Mesenchymal stem cell (in vitro differentiated cells and primary cell): ENCODE measurements at regions not wholly inside any gene's neighbourhood (a gene's known extent, or its start where the extent isn't known, plus 50 kb on each side); places are given as distances from the start of the nearest gene placed in this dataset.

ENCODE experiments used
- DNase-seq: peaks from one replicate; pipeline ENCODE4 v3.0.0-alpha.2; 2013
- H2AFZ ChIP-seq: one replicate; pipeline ENCODE4 v1.6.1; 2013; ENCODE audit warnings: low read depth, mild to moderate bottlenecking, control low read depth, inconsistent platforms, low read length, moderate library complexity
- H2AK5ac ChIP-seq: 2 replicates; pipeline ENCODE4 v1.6.1; 2013; ENCODE audit warnings: low read length, moderate library complexity, mild to moderate bottlenecking, inconsistent platforms; ENCODE audit not compliant: severe bottlenecking
- H2BK120ac ChIP-seq: one replicate; pipeline ENCODE4 v1.6.1; 2013; ENCODE audit warnings: low read depth, mild to moderate bottlenecking, inconsistent platforms, low read length, moderate library complexity
- H2BK12ac ChIP-seq, 2 experiments: one replicate each; pipeline ENCODE4 v1.6.1; 2013; ENCODE audit warnings: inconsistent platforms in 2 of 2, low read length in 2 of 2, mild to moderate bottlenecking in 2 of 2, moderate library complexity in 2 of 2, control low read depth in 1 of 2
- H2BK15ac ChIP-seq: one replicate; pipeline ENCODE4 v1.6.1; 2013; ENCODE audit warnings: mild to moderate bottlenecking, low read depth, inconsistent platforms; ENCODE audit not compliant: poor library complexity, severe bottlenecking
- H2BK5ac ChIP-seq: 2 replicates; pipeline ENCODE4 v1.6.1; 2013; ENCODE audit warnings: low read depth, mild to moderate bottlenecking, low read length, control low read depth, inconsistent platforms; ENCODE audit not compliant: poor library complexity, severe bottlenecking
- H3K14ac ChIP-seq, 2 experiments: one replicate each; pipeline ENCODE4 v1.6.1; 2013; ENCODE audit warnings: inconsistent platforms in 2 of 2, low read length in 2 of 2, control low read depth in 1 of 2, mild to moderate bottlenecking in 1 of 2, moderate library complexity in 1 of 2
- H3K18ac ChIP-seq, 2 experiments: one replicate each; pipeline ENCODE4 v1.6.1; 2013; ENCODE audit warnings: inconsistent platforms in 2 of 2, low read length in 2 of 2, control low read depth in 1 of 2, low read depth in 1 of 2, mild to moderate bottlenecking in 1 of 2
- H3K23ac ChIP-seq, 2 experiments: one replicate each; pipeline ENCODE4 v1.6.1; 2013; ENCODE audit warnings: inconsistent platforms in 2 of 2, low read length in 2 of 2, mild to moderate bottlenecking in 2 of 2, moderate library complexity in 2 of 2, control low read depth in 1 of 2
- H3K27ac ChIP-seq: 2 replicates; pipeline ENCODE4 v1.5.1; 2013; ENCODE audit warnings: mild to moderate bottlenecking, moderate library complexity, low read length, control low read depth, inconsistent platforms; ENCODE audit not compliant: poor library complexity, severe bottlenecking
- H3K27me3 ChIP-seq, 2 experiments: 2 replicates each; pipeline versions ENCODE4 v1.6.1 to v1.7.0; 2013; ENCODE audit warnings: low read length in 2 of 2, mild to moderate bottlenecking in 2 of 2, moderate library complexity in 2 of 2, control low read depth in 1 of 2, inconsistent platforms in 1 of 2; ENCODE audit not compliant: control insufficient read depth in 1 of 2, insufficient read depth in 1 of 2
- H3K36me3 ChIP-seq, 2 experiments: 2 replicates each; pipeline versions ENCODE4 v1.6.1 to v1.7.0; 2013; ENCODE audit warnings: low read length in 2 of 2, control low read depth in 1 of 2, inconsistent platforms in 1 of 2, low read depth in 1 of 2, mild to moderate bottlenecking in 1 of 2; ENCODE audit not compliant: insufficient read depth in 2 of 2, control insufficient read depth in 1 of 2
- H3K4ac ChIP-seq, 2 experiments: one replicate each; pipeline ENCODE4 v1.6.1; 2013; ENCODE audit warnings: inconsistent platforms in 2 of 2, low read length in 2 of 2, mild to moderate bottlenecking in 2 of 2, moderate library complexity in 2 of 2, control low read depth in 1 of 2, low read depth in 1 of 2
- H3K4me1 ChIP-seq: 2 replicates; pipeline ENCODE4 v1.6.1; 2013; ENCODE audit warnings: low read depth, low read length, control low read depth; ENCODE audit not compliant: control insufficient read depth, insufficient read depth
- H3K4me2 ChIP-seq: 2 replicates; pipeline ENCODE4 v1.6.1; 2013; ENCODE audit warnings: low read length, mild to moderate bottlenecking, inconsistent platforms; ENCODE audit not compliant: poor library complexity, severe bottlenecking
- H3K4me3 ChIP-seq, 2 experiments: 2 replicates each; pipeline versions ENCODE4 v1.5.1 to v1.7.0; 2013; ENCODE audit warnings: low read length in 2 of 2, mild to moderate bottlenecking in 2 of 2, control low read depth in 1 of 2, low read depth in 1 of 2; ENCODE audit not compliant: insufficient read depth in 1 of 2
- H3K79me1 ChIP-seq: replicated peaks from 2 replicates; pipeline ENCODE4 v1.6.1; 2013; ENCODE audit warnings: mild to moderate bottlenecking, control low read depth, low read length, inconsistent platforms; ENCODE audit not compliant: poor library complexity, severe bottlenecking
- H3K9ac ChIP-seq: 2 replicates; pipeline ENCODE4 v1.7.0; 2013; ENCODE audit warnings: mild to moderate bottlenecking, low read length, moderate library complexity
- H3K9me3 ChIP-seq: 2 replicates; pipeline ENCODE4 v1.7.0; 2013; ENCODE audit warnings: mild to moderate bottlenecking, low read length; ENCODE audit not compliant: control insufficient read depth
- H4K8ac ChIP-seq: one replicate; pipeline ENCODE4 v1.6.1; 2013; ENCODE audit warnings: inconsistent platforms, mild to moderate bottlenecking, low read length, moderate library complexity
- H4K91ac ChIP-seq: one replicate; pipeline ENCODE4 v1.6.1; 2013; ENCODE audit warnings: mild to moderate bottlenecking, low read length, inconsistent platforms
- WGBS: methylation state at CpG from one replicate; pipeline ENCODE4 v1.1.7; 2013; ENCODE audit warnings: mixed read lengths; 5-methylcytosine and 5-hydroxymethylcytosine counted together

GRCh38 chrX:88908056-88908455, 161.0 kb downstream of the CPXCR1 start:
- no peak for DNase-seq
- Histone ChIP-seq H2BK15ac (no peak overlapping the region), H3K4me2 (no peak overlapping the region), H3K4ac (no peak overlapping the region), H3K27ac (no peak overlapping the region), H2AK5ac (no peak overlapping the region), H3K36me3 (no peaks in the 10 kb centered on the region), H3K18ac (no peak overlapping the region), H3K4me3 (no peak overlapping the region), H3K4me1 (no peaks in the 10 kb centered on the region), H3K9ac (no peak overlapping the region), H3K79me1 (no peaks in the 10 kb centered on the region), H3K14ac (no peak overlapping the region), H3K27me3 (no peaks in the 10 kb centered on the region), H2BK12ac (no peak overlapping the region), H2AFZ (no peak overlapping the region), H2BK120ac (no peak overlapping the region), H3K23ac (no peak overlapping the region), H4K91ac (no peak overlapping the region), H2BK5ac (no peak overlapping the region), H4K8ac (no peak overlapping the region), H3K9me3 (no peaks in the 10 kb centered on the region)
- 94% methylated on average over 4 of the region's 4 CpGs for WGBS

GRCh38 chrX:88937616-88938015, 190.6 kb downstream of the CPXCR1 start:
- no peak for DNase-seq
- H4K8ac ChIP-seq, result no peak overlapping the region
- H3K79me1 ChIP-seq, result no peaks in the 10 kb centered on the region
- H2BK12ac ChIP-seq, result no peak overlapping the region
- H3K4me3 ChIP-seq, result no peak overlapping the region
- H2BK15ac ChIP-seq, result no peak overlapping the region
- no peak overlapping the region for H3K18ac ChIP-seq
- H3K27ac ChIP-seq, result no peak overlapping the region
- no peak overlapping the region for H3K9ac ChIP-seq
- no peaks in the 10 kb centered on the region for H3K4me1 ChIP-seq
- H3K36me3 ChIP-seq, result no peaks in the 10 kb centered on the region
- no peak overlapping the region for H2AK5ac ChIP-seq
- no peak overlapping the region for H3K23ac ChIP-seq
- H3K27me3 ChIP-seq, result no peaks in the 10 kb centered on the region
- no peak overlapping the region for H2BK120ac ChIP-seq
- H4K91ac ChIP-seq, result no peak overlapping the region
- H3K4me2 ChIP-seq, result no peak overlapping the region
- H3K14ac ChIP-seq, result no peak overlapping the region
- H2AFZ ChIP-seq, result no peak overlapping the region
- H3K9me3 ChIP-seq, result no peaks in the 10 kb centered on the region
- no peak overlapping the region for H2BK5ac ChIP-seq
- no peak overlapping the region for H3K4ac ChIP-seq

GRCh38 chrX:88940904-88941303, 193.9 kb downstream of the CPXCR1 start:
- no peak overlapping the region for H3K4ac ChIP-seq
- no peak overlapping the region for H2BK12ac ChIP-seq
- H4K91ac ChIP-seq, result no peak overlapping the region
- no peaks in the 10 kb centered on the region for H3K79me1 ChIP-seq
- H3K18ac ChIP-seq, result no peak overlapping the region
- no peak overlapping the region for H2AFZ ChIP-seq
- H3K4me2 ChIP-seq, result no peak overlapping the region
- no peak overlapping the region for H3K4me3 ChIP-seq
- H4K8ac ChIP-seq, result no peak overlapping the region
- no peak overlapping the region for H3K23ac ChIP-seq
- no peak overlapping the region for H3K9ac ChIP-seq
- H2BK5ac ChIP-seq, result no peak overlapping the region
- no peak overlapping the region for H2AK5ac ChIP-seq
- H3K36me3 ChIP-seq, result no peaks in the 10 kb centered on the region
- H2BK15ac ChIP-seq, result no peak overlapping the region
- no peak overlapping the region for H3K14ac ChIP-seq
- H3K27me3 ChIP-seq, result no peaks in the 10 kb centered on the region
- WGBS, result 79% methylated on average over 4 of the region's 5 CpGs
- DNase-seq, result no peak
- no peaks in the 10 kb centered on the region for H3K4me1 ChIP-seq
- no peak overlapping the region for H2BK120ac ChIP-seq
- no peak overlapping the region for H3K27ac ChIP-seq
- no peaks in the 10 kb centered on the region for H3K9me3 ChIP-seq

- Histone ChIP-seq H2BK15ac (no peak overlapping the region), H4K91ac (no peak overlapping the region), H3K79me1 (no peaks in the 10 kb centered on the region), H3K4ac (no peak overlapping the region), H3K4me1 (no peaks in the 10 kb centered on the region), H3K9ac (no peak overlapping the region), H2BK5ac (no peak overlapping the region), H3K14ac (no peak overlapping the region), H3K9me3 (no peaks in the 10 kb centered on the region), H2BK12ac (no peak overlapping the region), H3K4me3 (no peak overlapping the region), H2AFZ (no peak overlapping the region), H3K4me2 (no peak overlapping the region), H2AK5ac (no peak overlapping the region), H3K27me3 (no peaks in the 10 kb centered on the region), H3K36me3 (no peaks in the 10 kb centered on the region), H3K23ac (no peak overlapping the region), H3K18ac (no peak overlapping the region), H2BK120ac (no peak overlapping the region), H3K27ac (no peak overlapping the region), H4K8ac (no peak overlapping the region)
- DNase-seq, result no peak
Observed at GRCh38 chrX:88944661-88945060, 197.6 kb downstream of the CPXCR1 start.
